ENCODE measurements at regions not wholly inside any gene's neighbourhood (a gene's known extent, or its start where the extent isn't known, plus 50 kb on each side); places are given as distances from the start of the nearest gene placed in this dataset.

DNA sequence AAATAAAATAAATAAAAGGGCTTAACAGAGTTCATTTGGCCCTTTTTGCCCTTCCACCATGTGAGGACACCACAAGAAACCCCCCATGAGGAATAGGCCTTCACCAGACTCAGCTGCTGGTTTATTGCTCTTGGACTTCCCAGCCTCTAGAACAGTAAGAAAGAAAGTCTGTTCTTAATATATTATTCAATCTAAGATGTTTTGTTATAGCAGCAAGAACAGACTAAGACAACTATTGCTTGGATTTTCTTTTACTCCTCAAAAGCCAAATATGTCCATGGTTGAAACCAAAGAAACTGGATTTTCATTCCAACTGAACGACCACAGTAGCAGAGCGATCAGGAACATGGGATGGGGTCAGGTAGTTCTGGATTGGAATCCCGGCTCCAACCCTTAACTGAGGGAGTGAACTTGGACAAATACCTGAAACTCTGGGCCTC, 157.2 kb upstream of the EEA1 start:
- TF ChIP-seq, protein P1, sequence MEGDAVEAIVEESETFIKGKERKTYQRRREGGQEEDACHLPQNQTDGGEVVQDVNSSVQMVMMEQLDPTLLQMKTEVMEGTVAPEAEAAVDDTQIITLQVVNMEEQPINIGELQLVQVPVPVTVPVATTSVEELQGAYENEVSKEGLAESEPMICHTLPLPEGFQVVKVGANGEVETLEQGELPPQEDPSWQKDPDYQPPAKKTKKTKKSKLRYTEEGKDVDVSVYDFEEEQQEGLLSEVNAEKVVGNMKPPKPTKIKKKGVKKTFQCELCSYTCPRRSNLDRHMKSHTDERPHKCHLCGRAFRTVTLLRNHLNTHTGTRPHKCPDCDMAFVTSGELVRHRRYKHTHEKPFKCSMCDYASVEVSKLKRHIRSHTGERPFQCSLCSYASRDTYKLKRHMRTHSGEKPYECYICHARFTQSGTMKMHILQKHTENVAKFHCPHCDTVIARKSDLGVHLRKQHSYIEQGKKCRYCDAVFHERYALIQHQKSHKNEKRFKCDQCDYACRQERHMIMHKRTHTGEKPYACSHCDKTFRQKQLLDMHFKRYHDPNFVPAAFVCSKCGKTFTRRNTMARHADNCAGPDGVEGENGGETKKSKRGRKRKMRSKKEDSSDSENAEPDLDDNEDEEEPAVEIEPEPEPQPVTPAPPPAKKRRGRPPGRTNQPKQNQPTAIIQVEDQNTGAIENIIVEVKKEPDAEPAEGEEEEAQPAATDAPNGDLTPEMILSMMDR (IDR thresholded peaks at IDR 0.05; ENCODE audit: control extremely low read depth, extremely low read depth, low read depth, missing control alignments): no peak
- DNase-seq (ENCODE audit: extremely low spot score): no peak
- CTCF ChIA-PET: interaction anchor here (1.3 to 2.4 kb wide), 3 partner anchors 11 to 302 kb away, joined by 3 to 14 read pairs (median 4); no protein-coding TSS in a partner anchor
- POLR2A ChIA-PET: no interaction called here

DNA sequence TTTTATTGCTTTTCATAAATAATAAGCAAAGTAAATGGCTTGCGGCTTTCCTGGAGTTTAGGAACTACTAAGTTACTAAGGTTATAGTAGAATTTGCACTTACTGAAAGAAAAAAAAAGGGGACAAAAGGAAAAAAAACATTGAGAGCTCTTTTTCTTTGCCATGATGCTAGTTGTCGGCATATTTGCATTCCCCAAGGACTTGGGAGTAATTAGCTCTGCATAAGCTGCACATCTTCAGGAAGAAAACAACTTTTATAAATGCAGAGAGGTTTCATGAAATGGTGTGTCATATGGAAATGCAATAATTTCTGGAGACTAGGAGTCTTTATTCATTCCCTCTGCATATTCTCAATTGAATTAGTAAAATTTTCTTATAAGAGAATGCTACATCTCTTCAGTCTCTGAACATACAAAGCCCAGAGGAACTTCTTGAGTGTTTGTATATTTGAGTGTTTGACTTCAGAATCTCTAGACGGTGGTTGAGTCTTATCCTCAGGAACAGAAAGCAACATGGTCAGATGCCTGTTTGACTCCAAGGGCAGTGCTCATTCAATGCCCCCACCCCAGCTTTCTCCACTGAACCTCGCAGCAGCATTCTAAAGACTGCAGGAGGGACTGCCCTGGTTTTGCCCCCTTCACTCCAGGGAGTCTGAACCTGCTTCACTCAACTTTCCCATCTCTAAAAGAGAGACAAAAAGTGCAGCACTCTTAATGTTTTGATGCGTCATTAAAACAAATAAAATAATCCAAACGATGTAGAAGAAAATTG, 158.9 kb upstream of the EEA1 start:
- DNase-seq (ENCODE audit: extremely low spot score): no peak
- ChIA-PET POLR2A (no interaction called here), CTCF (interaction anchor here (1.3 kb wide), 1 partner anchor 11 kb away, joined by 3 read pairs; no protein-coding TSS in a partner anchor)
- TF ChIP-seq, protein P1 (IDR thresholded peaks at IDR 0.05; ENCODE audit: control extremely low read depth, extremely low read depth, low read depth, missing control alignments): no peak

DNA sequence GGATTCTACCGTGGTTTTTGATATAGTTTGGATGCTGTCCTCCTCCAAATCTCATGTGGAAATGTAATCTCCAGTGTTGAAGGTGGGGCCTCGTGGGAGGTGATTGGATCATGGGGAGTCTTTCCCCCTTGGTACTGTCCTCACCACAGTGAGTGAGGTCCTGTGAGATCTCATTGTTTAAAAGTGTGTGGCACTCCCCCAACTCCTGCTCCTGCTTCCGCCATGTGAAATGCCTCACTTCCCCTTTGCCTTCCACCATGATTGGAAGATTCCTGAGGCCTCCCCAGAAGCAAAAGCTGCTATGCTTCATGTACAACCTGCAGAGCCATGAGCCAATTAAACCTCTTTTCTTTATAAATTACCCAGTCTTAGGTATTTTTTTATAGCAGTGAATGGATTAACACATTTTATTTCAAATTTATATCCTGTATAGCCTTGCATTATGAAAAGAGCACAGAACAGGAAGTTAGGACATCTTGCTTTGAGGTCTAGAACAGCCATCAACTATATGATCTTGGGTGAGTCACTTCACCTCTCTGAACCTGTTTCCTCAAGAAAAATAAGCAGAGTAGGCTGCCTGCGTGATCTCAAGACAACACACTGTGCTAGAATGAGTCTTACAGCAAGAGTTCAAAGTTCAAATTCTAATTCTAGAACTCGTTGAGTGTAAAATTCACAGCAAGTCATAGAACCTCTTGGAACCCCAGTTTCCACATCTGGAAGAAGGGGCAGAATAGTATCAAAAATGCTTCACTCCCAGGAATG, 160.9 kb upstream of the EEA1 start:
- no peak for DNase-seq (ENCODE audit: extremely low spot score)
- POLR2A ChIA-PET: no interaction called here
- TF ChIP-seq, protein P1 (IDR thresholded peaks at IDR 0.05; ENCODE audit: control extremely low read depth, extremely low read depth, low read depth, missing control alignments): no peak
- CTCF ChIA-PET: no interaction called here

DNA sequence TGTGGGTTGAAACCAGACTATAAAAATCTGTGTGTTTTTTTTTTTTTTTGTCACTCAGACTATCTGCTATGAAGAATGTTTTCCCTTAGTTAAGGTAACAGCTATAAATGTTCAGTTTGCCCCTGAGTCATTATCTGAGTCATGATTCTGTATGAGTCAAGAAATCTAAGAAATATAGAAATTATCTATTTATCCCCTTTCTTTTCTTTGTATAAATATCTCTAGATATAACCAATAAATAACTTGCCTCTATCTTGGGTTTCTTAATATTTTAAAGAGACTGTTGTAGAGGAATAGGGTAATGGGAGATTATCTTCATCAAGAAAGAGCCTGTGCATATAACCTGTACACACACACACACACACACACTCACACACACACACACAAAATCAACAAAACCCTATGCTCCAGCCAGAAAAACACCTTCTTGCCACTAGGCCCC, 161.7 kb upstream of the EEA1 start:
- ChIA-PET CTCF (interaction anchor here (1.3 kb wide), 1 partner anchor 18 kb away, joined by 3 read pairs; no protein-coding TSS in a partner anchor), POLR2A (no interaction called here)

DNA sequence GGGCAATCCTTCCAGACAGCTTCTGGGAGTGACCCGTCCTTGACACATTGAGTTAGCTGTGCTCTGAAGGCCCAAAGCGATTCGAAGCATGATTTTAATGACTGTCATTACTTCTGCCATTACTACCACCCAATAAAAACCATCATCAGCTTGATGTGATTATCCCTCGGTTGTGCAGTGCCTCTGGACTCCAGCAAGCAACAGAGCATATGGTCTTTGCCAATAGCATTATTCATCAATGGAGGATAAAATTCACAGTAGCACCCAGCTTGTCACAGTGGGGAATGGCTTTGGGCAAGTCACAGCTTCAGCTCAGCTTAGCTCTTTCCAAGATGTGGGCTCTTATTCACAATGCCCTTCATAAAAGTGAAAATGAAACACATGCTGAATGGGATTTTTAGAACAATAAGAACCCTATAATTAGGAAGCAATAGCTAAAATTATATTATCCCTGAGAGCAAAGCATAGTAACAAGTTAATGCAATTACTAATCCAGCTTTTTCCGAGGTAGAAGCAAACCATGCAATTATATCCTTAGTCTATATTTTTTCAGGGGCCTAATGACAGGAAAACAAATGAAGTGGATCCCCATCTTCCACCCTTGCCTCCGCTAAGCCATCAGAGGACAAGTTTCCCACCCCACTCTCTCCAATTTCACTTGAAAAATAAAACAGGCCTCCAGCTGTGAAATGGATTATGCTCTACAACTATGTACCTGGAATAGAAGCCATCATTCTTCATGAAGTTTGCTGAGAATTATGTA, 163.0 kb upstream of the EEA1 start:
- TF ChIP-seq, protein P1 (IDR thresholded peaks at IDR 0.05; ENCODE audit: control extremely low read depth, extremely low read depth, low read depth, missing control alignments): no peak
- no peak for DNase-seq (ENCODE audit: extremely low spot score)
- ChIA-PET POLR2A (no interaction called here), CTCF (interaction anchor here (0.8 to 2.4 kb wide), 12 partner anchors 11 to 328 kb away, joined by 3 to 6 read pairs (median 3); no protein-coding TSS in a partner anchor)

More for the DNA sequence above, 161.7 kb upstream of the EEA1 start:
- TF ChIP-seq, protein P1 (IDR thresholded peaks at IDR 0.05; ENCODE audit: control extremely low read depth, extremely low read depth, low read depth, missing control alignments): no peak
- DNase-seq (ENCODE audit: extremely low spot score): no peak

DNA sequence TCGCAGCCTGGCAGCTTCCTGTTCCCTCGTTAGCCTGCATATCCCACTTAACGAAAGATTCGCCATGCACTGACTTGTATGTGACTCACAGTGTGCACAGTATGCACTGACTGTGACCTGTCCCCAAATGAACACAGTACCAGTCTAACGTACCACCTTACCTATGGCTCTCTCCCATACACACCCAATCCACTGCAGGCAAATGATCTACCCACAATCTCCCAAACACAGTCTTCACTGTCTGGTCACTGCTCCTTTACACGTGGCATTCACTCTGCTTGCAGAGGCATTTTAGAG, 163.5 kb upstream of the EEA1 start:
- TF ChIP-seq, protein P1 (IDR thresholded peaks at IDR 0.05; ENCODE audit: control extremely low read depth, extremely low read depth, low read depth, missing control alignments): no peak
- CTCF ChIA-PET: interaction anchor here (0.9 to 2.4 kb wide), 9 partner anchors 12 to 327 kb away, joined by 3 to 6 read pairs (median 3); no protein-coding TSS in a partner anchor
- POLR2A ChIA-PET: no interaction called here
- DNase-seq (ENCODE audit: extremely low spot score): no peak

Measured in GM10248 (cell line).